ENCODE measurements at regions not wholly inside any gene's neighbourhood (a gene's known extent, or its start where the extent isn't known, plus 50 kb on each side); places are given as distances from the start of the nearest gene placed in this dataset.

DNA sequence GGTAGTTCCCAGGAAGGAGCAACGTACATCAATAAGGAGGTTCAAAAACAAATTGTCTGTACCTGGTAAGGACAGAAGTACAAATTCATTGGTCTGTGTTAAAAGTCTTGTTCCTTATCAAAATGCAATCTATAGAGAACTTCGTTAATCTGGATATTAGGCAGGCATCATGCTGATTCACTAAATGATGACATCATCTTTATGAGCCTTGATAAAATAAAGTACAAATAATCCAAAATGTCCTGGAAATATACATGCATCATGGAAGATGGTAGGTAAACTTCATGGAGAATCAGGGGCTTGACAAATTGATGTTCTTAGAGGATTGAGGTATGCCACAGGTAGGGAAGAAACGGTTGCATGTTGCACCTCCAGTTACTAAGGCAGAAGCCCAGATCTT lies 433.9 kb downstream of the TRIML1 start:
- Mint-ChIP-seq H3K9me3 (ENCODE audit: low read depth) (peaks cover 14% of the 10 kb centered on the region), H3K36me3 (ENCODE audit: insufficient read depth) (no peaks in the 10 kb centered on the region), H3K27ac (no peak overlapping the region), H3K4me3 (ENCODE audit: low read depth) (no peak overlapping the region), H3K27me3 (no peaks in the 10 kb centered on the region), H3K4me1 (ENCODE audit: low read depth) (peaks cover 3% of the 10 kb centered on the region)
- DNase-seq (ENCODE audit: low spot score, unreplicated experiment), result no peak
- TF ChIP-seq, protein P1, sequence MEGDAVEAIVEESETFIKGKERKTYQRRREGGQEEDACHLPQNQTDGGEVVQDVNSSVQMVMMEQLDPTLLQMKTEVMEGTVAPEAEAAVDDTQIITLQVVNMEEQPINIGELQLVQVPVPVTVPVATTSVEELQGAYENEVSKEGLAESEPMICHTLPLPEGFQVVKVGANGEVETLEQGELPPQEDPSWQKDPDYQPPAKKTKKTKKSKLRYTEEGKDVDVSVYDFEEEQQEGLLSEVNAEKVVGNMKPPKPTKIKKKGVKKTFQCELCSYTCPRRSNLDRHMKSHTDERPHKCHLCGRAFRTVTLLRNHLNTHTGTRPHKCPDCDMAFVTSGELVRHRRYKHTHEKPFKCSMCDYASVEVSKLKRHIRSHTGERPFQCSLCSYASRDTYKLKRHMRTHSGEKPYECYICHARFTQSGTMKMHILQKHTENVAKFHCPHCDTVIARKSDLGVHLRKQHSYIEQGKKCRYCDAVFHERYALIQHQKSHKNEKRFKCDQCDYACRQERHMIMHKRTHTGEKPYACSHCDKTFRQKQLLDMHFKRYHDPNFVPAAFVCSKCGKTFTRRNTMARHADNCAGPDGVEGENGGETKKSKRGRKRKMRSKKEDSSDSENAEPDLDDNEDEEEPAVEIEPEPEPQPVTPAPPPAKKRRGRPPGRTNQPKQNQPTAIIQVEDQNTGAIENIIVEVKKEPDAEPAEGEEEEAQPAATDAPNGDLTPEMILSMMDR (IDR thresholded peaks at IDR 0.05; ENCODE audit: unreplicated experiment), result no peak

DNA sequence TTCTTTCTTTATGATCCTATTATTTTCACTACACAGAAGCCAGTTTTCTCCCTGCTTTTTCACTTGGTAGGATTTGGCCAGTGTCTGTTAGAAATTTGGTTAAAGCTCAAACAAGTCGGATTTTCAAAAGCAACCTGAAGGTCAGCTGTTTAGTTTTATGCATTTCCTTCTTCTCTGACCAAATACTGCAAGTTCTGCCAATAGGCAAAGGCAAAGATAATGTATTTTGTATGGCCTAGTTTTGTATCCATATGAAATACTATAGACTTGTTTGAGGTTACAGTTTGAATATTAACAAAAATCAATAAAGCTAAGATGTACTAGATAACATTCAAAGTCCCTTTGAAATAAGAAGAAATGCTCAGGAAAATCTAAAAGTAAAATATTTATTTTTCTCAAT lies 439.4 kb downstream of the TRIML1 start:
- H3K27ac Mint-ChIP-seq, result no peak overlapping the region
- H3K4me1 Mint-ChIP-seq (ENCODE audit: low read depth), result peaks cover 12% of the 10 kb centered on the region
- no peaks in the 10 kb centered on the region for H3K27me3 Mint-ChIP-seq
- TF ChIP-seq, protein P1 (IDR thresholded peaks at IDR 0.05; ENCODE audit: unreplicated experiment), result no peak
- H3K36me3 Mint-ChIP-seq (ENCODE audit: insufficient read depth), result no peaks in the 10 kb centered on the region
- peaks cover 12% of the 10 kb centered on the region for H3K9me3 Mint-ChIP-seq (ENCODE audit: low read depth)
- DNase-seq (ENCODE audit: low spot score, unreplicated experiment), result no peak
- no peak overlapping the region for H3K4me3 Mint-ChIP-seq (ENCODE audit: low read depth)

DNA sequence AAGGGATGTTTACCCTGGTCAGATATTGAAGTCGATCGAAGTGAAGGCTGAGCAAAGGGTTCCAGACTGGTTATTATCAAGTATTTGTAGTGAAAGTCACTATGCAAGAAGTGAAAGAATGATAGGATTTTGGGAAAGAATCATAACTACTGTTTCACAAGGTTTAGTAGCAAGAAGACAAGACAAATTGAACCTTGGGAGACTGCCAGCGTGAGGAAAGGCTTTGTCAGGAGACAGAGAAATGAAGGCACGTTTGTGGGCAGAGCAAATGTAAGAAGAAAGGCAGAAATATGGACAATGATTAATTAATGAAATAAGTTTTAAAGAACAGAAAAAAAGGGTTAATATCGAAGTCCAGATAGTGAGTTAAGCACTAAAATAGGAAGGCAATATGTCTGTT lies 456.8 kb downstream of the TRIML1 start:
- no peak overlapping the region for H3K4me3 Mint-ChIP-seq (ENCODE audit: low read depth)
- H3K9me3 Mint-ChIP-seq (ENCODE audit: low read depth), result peaks cover 5% of the 10 kb centered on the region
- H3K4me1 Mint-ChIP-seq (ENCODE audit: low read depth), result peaks cover 18% of the 10 kb centered on the region
- H3K36me3 Mint-ChIP-seq (ENCODE audit: insufficient read depth), result peaks cover 1% of the 10 kb centered on the region
- TF ChIP-seq, protein P1 (IDR thresholded peaks at IDR 0.05; ENCODE audit: unreplicated experiment), result no peak
- no peak overlapping the region for H3K27ac Mint-ChIP-seq
- no peak for DNase-seq (ENCODE audit: low spot score, unreplicated experiment)
- peaks cover 3% of the 10 kb centered on the region for H3K27me3 Mint-ChIP-seq

DNA sequence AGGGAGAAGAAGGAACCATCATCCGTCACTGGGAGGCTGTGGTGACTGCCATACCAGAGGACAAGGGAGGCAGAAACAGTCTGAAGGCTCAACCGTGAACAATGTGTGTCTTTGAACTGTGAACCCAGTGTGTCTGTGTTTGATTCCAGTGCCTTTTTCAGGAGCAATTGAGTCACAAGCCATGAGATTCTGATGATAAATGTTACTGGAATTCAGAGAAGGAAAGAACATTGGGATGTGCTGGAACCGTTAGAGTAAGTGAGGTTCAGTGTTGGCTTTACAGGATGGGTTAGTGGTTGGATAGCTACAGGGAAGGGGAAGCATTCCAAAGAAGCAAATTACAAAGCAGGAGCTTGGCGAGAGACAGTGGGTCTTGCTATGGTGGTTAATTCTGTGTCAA lies 464.4 kb downstream of the TRIML1 start:
- no peak overlapping the region for H3K27ac Mint-ChIP-seq

DNA sequence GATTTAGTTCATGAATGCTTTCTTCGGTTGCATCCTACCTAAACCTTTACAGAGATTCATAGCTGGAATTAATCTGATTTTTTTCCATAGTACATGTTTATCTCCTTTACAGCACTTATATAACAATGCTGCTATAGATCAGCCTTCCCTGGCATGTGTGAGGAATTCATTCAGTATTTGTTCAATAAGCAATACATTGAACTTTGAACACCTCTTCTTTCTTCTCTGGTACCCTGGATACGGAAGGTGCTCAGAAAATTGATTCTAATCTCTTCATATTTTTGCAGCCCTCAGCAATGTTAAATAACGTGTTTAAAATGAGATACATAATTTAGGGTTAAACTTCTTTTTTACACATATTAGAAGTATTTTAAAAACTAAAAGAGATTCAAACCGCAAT lies 467.4 kb downstream of the TRIML1 start:
- Mint-ChIP-seq H3K27ac (no peak overlapping the region), H3K4me1 (ENCODE audit: low read depth) (peaks cover 17% of the 10 kb centered on the region), H3K27me3 (no peaks in the 10 kb centered on the region), H3K9me3 (ENCODE audit: low read depth) (peaks cover 7% of the 10 kb centered on the region), H3K4me3 (ENCODE audit: low read depth) (no peak overlapping the region), H3K36me3 (ENCODE audit: insufficient read depth) (no peaks in the 10 kb centered on the region)
- TF ChIP-seq, protein P1 (IDR thresholded peaks at IDR 0.05; ENCODE audit: unreplicated experiment), result no peak
- DNase-seq (ENCODE audit: low spot score, unreplicated experiment), result no peak

More for the DNA sequence above, 464.4 kb downstream of the TRIML1 start:
- H3K4me1 Mint-ChIP-seq (ENCODE audit: low read depth), result peaks cover 29% of the 10 kb centered on the region
- DNase-seq (ENCODE audit: low spot score, unreplicated experiment), result no peak
- no peak overlapping the region for H3K4me3 Mint-ChIP-seq (ENCODE audit: low read depth)
- H3K9me3 Mint-ChIP-seq (ENCODE audit: low read depth), result peaks cover 7% of the 10 kb centered on the region
- H3K36me3 Mint-ChIP-seq (ENCODE audit: insufficient read depth), result peaks cover 1% of the 10 kb centered on the region
- TF ChIP-seq, protein P1 (IDR thresholded peaks at IDR 0.05; ENCODE audit: unreplicated experiment), result no peak
- H3K27me3 Mint-ChIP-seq, result no peaks in the 10 kb centered on the region
